Upper lobe of left lung (tissue), 4 donors: ENCODE measurements at regions not wholly inside any gene's neighbourhood (a gene's known extent, or its start where the extent isn't known, plus 50 kb on each side); places are given as distances from the start of the nearest gene placed in this dataset.
"Not testable (repeated sequence)": the region's sequence is repeated elsewhere in the genome, so short reads cannot be mapped to it uniquely, and the experiment has no call there.

Source experiments
- EP300 ChIP-seq, 4 donors: sonication (generic); formaldehyde crosslinking; IDR thresholded peaks; one replicate each; pipeline ENCODE4 v1.5.1; 2017; ENCODE audit warnings: antibody characterized with exemption in 4 of 4, control low read depth in 2 of 4
- POLR2A ChIP-seq, 4 donors: fragments of 450-650 bp; IDR thresholded peaks; one replicate each; pipeline ENCODE4 v1.5.1; 2016 to 2017; ENCODE audit warnings: antibody characterized with exemption in 4 of 4, mild to moderate bottlenecking in 2 of 4
- TF ChIP-seq, protein P1 (sequence below), 6 experiments: fragments of 450-650 bp in 4 of 6; fragments of 200-600 bp in 2 of 6; sonication (generic) in 2 of 6; IDR thresholded peaks; one replicate each; pipeline ENCODE4 v1.5.1; 2016 to 2019; ENCODE audit warnings: antibody characterized with exemption in 6 of 6

DNA sequence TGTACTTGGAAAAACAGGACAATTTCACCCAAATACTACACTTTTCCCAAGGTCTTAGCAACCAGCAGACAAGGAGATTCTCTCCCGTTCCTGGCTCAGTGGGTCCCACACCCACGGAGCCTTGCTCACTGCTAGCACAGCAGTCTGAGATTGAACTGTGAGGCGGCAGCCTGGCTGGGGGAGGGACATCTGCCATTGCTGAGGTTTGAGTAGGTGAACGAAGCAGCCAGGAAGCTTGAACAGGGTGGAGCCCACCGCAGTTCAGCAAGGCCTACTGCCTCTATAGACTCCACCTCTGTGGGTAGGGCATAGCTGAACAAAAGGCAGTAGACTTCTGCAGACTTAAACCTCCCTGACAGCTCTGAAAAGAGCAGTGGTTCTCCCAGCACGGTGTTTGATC is 166.5 kb upstream of the TTC29 start:
- not testable (repeated sequence) for TF ChIP-seq POLR2A, EP300 (IDR thresholded peaks at IDR 0.05)
- TF ChIP-seq, protein P1, sequence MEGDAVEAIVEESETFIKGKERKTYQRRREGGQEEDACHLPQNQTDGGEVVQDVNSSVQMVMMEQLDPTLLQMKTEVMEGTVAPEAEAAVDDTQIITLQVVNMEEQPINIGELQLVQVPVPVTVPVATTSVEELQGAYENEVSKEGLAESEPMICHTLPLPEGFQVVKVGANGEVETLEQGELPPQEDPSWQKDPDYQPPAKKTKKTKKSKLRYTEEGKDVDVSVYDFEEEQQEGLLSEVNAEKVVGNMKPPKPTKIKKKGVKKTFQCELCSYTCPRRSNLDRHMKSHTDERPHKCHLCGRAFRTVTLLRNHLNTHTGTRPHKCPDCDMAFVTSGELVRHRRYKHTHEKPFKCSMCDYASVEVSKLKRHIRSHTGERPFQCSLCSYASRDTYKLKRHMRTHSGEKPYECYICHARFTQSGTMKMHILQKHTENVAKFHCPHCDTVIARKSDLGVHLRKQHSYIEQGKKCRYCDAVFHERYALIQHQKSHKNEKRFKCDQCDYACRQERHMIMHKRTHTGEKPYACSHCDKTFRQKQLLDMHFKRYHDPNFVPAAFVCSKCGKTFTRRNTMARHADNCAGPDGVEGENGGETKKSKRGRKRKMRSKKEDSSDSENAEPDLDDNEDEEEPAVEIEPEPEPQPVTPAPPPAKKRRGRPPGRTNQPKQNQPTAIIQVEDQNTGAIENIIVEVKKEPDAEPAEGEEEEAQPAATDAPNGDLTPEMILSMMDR (IDR thresholded peaks at IDR 0.05): not testable (repeated sequence)
